HG03342 (cell line): ENCODE measurements at regions not wholly inside any gene's neighbourhood (a gene's known extent, or its start where the extent isn't known, plus 50 kb on each side); places are given as distances from the start of the nearest gene placed in this dataset.
A peak's percentile ranks its signal among the peaks of the same experiment; 100 is the strongest.

Experiments
- ATAC-seq: cut with Tn5 transposase; IDR thresholded peaks from one replicate; pipeline ENCODE4 v1.9.1; 2021; ENCODE audit warnings: mild to moderate bottlenecking, moderate library complexity; ENCODE audit not compliant: unreplicated experiment

DNA sequence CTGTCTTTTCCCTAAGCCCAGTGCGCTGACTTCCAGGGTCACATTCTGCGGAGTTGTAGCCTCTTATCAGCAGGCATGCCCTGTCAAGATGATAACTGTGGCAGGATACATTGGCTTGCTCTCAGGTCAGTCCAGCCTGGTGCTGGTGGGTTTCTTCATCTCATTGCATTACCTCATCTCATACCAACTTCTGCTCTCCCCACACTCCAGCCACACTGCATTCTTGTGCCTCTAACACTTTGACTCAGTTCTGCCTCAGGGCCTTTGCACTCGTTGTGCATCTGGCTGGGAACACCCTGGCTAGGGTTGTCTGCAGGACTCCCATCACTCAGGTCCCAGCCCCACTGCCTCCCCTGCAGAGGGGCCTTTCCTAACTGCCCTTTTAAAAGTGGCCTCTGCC, 110.3 kb upstream of the BACH2 start:
- no peak for ATAC-seq

DNA sequence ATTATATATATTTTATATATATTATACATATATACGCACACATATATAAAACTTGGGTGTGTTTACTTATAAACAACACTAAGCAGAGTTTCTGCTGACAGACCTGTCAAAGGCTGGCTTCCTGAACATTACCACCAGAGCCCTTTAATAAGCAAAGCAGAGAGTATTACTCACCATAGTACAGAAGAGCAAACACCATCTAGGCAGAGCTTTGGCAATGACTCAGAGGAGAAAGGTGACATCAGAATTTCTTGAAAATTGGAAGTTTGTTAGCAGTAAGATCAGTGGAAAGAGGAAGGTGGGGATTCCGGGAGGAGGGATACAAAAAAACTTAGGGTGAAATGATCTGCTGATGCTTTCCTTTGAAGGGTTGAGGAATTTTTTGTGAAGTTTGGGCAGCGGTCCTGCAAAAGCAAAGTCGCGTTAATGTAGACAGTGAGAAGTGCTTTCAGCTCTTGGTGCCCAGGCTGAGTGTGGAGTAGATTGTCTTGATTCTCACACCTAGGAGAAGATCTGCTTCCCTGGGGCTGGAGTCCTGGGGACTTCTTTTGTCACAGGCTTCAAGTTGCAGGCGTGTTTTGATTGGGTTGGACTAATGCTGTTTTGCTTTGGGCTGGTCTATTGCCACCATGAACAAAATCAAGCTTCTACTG, 109.6 kb upstream of the BACH2 start:
- peak; percentile 54 for ATAC-seq

DNA sequence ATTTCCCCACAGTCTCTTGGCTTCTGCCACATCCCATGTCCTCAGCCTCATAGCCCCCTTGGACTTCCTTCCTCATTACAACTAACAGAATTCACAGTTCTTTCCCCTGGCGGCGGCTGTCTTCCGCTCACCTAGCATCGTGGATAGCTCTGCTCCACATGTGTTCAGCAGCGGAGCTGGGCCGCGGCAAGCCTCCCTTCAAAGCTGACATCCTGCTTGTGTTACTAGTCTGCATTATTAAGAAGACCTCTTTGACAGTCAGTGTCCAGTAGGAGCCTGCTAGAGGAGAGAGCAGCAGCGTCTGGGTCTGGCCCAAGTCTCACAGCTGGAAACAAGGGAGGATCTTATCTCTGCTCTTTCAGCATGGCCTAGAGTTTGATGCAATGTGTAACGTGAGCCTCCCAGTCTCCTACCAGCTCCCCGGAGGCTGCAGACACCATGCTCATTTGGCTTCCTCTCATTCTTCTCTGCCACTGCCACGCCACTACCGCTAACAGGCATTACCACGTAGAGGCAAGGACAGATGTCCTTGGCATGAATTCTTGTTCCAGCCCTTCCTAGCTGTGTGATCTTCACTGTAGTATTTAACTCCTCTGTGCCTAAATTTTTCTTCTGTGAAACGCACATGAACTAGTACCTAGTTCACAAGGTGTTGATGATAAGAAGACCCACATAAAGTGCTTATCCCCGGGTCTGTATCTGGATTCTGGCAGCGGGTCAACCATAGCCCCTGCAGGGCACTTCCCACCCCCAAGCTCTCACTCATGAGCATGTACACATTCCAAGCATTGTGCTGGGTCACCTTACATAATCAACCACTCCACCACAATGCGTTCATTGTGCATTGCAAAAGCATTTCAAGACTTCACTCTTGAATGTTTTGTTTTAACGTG, 107.1 kb upstream of the BACH2 start:
- no peak for ATAC-seq

DNA sequence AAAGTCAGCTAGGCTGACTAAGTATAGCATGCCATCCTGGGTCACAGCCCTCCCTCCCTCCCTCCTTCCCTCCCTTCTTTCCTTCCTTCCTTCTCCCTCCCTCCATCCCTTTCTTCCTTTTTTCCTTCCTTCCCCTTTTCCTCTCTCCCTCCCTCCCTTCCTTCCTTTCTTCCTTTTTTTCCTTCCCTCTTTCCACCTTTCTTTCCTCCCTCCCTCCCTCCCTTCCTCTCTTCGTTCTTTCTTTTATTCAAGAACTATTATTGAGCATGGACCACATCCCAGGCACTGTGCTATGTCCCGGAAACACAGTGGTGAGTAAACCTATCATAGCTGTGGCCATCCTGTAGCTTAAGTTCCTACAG, 106.2 kb upstream of the BACH2 start:
- no peak for ATAC-seq

DNA sequence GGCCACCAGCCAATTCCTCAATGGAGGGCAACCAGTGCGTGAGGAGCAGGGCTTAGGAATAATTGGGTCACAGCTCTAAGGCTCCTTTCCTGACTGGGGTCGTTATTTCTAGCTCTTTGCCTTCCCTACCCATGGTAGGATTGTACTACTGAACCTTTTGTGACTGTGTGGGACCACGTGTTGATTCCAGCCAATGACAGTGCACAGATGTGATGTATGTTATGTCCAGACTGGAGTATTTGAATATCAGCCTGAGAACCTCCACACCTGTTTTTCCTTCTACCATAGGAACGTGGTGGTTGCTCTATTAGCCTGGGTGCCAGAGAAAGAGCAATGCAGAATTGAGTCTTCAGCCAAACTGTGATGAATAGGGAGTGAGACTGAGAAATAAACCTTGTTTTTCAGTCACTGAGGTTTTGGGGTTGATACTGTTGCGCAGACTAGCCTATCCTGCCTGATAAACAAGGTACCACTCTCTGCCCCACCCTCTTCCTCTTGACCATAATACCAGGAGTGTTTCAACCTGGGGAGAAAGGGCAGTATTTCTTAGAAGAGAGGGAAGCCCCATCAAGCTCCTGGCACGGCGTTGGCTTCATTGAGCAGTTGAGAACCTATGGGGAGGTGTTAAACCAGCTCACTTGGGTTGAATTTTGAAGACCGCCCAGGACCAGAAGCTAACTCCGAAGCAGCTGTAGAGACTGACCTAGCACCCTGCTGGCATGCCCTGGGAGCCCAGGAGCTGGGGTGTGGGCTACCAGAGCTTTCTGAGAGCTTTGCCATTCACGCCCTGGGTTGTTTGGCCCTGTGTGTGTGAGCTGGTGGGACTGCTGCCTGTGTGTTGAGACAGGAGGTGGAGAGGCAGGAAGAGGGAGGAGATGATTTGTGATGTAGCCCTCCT, 105.5 kb upstream of the BACH2 start:
- ATAC-seq = no peak

DNA sequence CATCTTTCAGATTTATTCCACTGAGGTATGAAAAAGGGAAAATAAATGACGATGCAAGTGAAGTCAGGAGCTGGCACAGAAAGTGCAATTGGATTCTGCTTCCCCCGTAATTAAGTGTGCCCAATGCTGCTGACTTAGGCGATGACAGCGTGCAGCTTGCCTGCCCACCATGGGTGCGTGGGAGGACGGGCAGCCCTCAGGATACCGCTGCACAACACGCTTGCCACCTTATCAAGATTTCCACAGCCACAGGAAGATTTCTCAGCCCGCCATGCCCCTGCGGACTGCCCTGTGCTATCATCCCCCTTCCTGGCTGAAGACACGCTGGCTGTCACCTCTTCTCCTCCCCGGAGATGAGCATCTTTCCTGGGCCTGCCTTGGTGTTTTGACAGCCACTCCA, 103.3 kb upstream of the BACH2 start:
- ATAC-seq = no peak

DNA sequence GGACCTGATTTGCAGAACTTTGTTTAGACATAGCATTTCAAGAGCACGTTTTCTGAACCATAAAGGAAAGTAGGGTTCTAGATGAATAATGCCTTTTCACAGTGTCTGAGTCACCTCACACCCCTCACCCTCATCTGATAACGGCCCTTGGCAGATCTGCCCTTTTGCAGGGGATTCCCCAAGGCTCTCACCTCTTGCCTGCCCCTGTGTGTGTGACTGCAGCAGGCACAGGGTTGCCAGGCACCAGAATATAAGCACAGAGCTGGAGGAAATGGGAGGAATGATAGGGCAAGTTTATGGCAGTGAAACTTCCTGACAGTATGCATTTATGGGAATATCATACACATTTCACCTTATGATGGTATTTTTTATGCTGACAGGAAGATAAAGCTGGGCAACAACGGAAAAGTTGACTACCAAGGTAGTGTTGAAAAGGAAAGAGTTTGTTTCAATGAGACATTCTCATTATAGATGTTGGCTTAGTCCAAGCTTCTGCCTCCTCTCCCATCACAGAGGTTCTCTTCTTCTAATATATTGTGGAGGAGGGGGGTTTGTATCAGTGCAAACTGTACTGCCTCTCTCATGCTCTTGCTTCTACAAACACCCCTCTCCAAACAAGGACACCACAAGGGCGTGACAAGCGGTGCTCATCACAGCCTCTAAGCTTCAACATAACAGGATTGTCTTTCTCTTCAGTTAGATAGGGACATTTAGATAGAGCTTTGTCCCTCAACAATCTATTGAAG, 101.5 kb upstream of the BACH2 start:
- peak; percentile 55 for ATAC-seq

DNA sequence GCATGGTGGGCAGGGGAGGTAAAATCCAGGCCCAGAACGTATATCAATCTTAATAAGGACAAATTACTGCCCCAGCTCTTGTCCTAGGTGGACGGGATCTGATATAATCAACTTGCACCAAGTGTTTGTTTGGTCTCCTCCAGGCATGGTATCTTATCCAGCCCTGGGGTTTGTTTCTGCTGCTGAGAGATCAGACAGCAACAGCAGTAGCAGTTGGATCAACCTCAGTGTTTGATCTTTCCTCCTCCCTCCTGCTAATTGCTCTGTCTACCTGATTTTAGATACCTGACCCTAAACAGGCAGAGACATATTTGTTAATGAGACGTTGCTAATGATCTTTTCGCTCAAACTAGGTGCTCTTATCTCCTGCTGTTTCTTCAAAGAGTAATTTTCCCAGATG, 100.4 kb upstream of the BACH2 start:
- no peak for ATAC-seq

DNA sequence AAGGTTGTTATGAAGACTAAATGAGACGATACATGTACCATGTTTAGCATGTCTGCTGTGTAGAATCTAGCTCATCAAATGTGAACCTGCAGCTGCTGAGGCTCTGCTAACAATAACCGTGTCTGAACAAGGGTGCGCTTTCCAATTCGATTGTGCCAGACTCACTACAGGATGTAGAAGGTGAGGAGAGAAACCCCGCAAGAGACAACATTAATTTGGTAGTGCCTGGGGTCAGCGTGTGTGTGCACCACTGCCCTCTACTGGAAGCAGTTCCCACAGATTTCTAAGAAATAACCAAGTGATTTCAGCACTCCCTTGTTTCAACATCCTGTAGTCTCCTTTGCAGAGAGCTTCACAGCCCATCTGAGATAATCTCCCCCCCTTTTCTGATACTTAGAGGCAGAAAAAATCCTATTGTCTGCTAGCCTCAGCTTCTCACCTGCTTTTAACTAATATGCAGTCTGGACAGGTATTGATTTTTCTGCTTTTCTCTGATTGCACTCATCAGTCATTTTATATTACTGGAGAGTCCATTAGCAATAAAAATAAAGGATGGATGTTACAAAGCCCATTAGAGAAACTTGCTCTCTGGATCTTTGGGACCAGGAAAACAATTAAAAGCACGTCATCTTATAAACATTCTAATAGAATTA, 96.7 kb upstream of the BACH2 start:
- no peak for ATAC-seq

DNA sequence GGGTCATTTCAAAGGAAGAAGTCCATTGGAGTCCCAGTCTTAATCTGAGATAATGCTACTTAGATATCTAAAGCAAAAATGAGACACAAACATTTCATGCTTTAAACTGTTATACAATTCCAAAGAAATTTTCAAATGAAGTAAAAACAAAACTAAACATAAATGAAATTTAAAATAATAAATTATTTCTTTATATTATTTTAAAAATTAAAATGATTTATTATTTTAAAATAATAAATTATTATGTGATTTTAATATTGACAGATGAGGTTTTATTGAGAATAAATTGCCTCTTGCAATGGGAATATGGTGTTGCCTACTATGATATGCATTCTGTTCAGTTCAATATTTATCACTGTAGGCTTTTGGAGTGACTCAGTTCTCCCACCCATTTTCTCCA, 93.7 kb upstream of the BACH2 start:
- no peak for ATAC-seq

DNA sequence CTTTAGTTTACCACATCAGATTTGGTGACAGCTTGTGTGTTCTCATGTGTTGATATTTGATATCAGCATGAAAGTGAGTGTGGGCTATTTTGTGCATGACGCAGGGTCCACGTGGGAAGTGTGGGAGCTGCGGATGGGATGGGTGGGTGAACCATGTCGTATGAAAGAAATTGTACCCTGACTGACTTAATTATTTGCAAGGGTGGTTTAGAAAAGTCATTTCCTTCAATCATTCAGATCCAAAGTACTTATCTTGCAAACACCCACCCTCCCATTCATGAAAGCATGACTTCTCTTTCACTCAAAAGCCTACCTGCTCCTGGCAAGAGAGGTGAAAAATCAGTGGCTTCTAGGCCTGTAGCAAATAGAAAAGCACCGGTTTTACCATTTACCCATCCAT, 91.8 kb upstream of the BACH2 start:
- no peak for ATAC-seq

DNA sequence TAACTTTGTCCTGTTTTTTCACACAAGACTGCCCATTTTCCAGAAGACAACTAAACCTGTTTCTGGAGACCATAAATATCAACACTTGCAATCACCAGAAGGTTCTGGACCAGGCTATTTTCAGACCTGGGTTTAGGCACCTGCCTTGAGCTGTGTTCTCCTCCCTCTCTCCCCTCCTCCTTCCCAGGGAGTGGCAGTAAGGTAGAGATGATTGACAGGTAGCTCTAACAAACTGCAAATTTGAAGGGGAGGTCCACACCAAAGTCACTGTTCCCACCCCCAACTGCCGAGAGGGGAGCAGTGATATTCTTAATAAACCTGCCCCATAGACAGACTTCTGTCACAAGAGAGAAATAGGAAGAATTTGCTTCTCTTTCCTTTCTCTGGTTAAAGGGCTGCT, 91.2 kb upstream of the BACH2 start:
- no peak for ATAC-seq

DNA sequence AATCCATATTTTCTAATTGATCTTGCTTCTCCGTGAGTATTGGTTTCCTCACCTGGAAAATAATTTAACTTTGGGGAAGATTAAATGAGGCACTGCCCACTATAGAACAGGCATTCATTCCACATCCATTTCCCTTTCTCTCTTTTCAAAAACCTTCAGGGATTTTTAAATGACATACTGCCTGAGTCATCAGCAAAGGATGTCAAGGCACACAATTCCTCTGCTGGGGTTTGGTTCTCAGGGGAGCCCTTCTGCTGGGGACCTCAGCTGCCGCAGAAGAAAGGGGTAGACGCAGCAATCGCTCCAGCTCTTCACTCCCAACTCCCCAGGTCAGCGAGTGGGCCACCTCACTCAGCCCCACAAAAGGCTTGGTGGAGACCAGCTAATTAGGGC, 90.7 kb upstream of the BACH2 start:
- no peak for ATAC-seq

DNA sequence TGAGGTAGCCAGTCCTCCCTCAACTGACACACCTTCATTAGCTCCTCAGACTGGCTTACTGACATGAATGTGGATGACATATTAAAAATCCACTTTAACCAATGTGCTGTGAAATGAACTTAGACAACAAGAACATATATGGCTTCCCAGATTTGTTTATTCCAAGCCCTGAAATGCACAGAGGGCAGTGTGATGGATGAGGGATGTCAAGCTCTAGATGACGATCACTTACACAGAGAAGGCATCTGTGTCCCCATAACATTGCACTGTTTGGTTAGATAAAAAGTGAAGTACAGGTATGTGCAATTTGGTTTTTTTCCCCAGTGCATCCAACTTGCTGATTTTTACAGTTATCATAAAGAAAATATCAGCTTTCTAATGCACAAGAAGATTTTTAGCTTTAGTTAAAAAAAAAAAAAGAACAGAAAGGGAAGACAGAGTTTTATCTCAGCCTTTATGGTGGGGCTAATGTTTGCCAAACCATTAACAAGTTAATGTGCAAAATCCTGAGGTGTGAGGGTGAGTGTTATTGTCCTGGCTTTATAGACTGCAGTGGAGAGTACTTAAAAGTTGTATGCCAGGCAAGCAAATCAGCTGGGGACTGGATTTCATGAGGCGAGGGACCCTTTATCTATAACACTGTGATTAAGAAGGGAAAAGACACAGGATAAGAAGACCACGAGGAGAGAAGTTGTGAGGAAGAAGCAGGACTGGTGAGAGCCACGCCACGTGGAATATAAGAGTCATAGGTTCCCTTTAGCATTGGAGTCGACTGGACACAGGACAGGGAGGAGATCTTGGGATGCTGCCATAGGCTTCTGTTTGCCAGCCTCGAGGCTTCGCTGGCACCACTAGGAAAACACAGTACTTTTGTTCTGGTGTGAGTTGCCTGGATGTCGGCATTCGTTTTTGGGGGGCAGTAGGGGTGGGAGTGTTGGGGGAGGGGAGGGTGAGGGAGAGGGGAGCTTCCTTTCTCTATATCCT, 90.0 kb upstream of the BACH2 start:
- no peak for ATAC-seq

DNA sequence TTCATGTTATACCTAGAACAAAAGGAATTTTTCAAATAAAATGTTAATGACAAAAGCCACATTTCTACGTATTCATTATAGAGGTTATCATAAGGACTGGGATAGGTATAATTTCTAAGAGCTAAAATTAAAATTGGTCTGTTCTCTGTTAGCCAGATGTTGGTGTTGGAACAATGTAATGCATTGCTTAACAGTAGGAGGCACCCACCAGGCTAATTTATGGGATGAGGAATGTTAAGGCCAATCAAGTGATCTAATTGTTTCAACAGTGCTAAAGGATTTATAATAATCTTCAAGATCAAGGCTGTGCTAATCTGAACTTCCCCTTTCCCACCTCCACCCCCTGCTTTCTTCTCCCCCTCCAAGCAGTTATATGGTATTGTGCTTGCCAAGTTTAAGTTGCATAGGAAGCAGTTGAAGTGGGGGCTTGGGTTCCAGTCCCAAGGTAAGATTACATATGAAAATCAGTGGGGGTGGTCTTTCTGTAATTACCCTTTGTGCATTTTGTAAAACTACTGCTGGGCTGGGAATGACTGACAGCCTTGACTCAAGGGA, 89.2 kb upstream of the BACH2 start:
- ATAC-seq = no peak

DNA sequence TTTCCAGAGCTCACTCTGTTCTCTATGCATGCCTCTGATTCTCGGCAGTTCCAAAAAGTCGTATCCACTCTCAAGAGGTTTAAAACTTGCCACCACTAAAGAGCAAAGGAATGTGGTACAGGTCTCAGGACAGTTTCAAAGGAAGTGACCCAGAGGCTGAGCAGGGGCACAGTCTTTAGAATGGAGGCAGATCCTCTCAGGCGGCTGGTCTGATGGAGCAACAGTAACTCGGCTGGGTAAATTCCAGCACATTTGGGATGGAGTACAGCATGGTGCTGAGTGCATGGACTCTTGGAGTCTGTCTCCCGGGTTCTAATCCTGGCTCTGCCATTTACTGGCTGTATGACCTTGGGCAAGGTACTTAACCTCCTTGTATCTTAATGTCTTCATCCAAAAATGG, 88.1 kb upstream of the BACH2 start:
- ATAC-seq = no peak

DNA sequence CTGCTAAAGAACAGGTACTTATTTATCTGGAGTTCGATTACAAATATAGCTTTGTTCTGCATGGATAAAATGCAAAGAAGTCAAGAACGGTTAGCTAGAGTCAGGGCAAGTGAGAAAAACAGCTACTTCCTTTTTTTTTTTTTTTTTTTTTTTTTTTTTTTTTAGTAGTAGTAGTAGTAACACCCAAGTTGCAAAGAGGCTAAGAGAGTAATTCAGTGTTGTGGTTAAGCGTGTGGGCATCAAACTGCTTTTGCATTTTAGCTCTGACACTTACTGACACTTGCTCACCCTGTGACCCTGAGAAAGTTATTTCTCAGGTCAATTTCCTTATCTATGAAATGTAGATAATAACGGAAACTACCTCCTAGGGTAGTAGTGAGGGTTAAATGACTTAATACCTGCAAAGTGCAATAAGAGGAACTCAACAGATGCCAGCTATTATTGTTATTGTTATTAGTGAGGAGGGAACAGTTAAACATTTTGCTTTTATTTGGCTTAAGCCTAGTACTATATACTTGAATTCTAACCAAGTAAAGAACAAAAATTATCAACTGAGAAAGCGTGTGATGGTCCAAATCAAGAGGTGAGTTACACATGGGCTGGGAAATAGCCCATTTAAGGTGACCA, 86.7 kb upstream of the BACH2 start:
- peak; percentile 78 for ATAC-seq

DNA sequence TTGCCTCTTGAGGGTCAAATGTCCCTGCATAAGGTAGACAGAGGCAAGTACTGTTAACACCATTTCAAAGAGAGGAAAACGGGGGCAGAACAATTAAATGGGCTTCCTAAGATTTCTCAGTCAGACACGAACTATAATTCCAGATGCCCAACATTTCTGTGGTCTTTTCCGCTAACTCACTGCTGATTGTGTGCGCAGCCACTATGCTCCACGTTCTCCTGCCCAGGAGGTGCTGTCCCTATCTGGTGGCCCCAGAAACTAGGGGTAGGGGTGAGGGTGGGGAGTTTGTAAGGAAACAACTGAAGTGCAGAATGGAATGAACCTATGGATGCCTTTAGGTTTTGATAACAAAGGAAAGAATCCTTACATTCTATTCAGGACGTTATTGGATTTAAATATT, 86.1 kb upstream of the BACH2 start:
- ATAC-seq = no peak
